Glomerular visceral epithelial cell (primary cell): ENCODE measurements at regions not wholly inside any gene's neighbourhood (a gene's known extent, or its start where the extent isn't known, plus 50 kb on each side); places are given as distances from the start of the nearest gene placed in this dataset.

Experiments used
- DNase-seq: peaks from one replicate; pipeline ENCODE4 v3.0.0-alpha.2; 2016; ENCODE audit errors: extremely low spot score

GRCh38 chr10:117926491-117926890, 120.2 kb downstream of the RAB11FIP2 start:
- no peak for DNase-seq

- DNase-seq, result no peak
These were observed 119.4 kb downstream of the RAB11FIP2 start for GRCh38 chr10:117927332-117927731.

- no peak for DNase-seq
These were observed 118.9 kb downstream of the RAB11FIP2 start for GRCh38 chr10:117927871-117928270.

GRCh38 chr10:117928281-117928680, 118.5 kb downstream of the RAB11FIP2 start:
- no peak for DNase-seq

- no peak for DNase-seq
These were observed 118.0 kb downstream of the RAB11FIP2 start for GRCh38 chr10:117928741-117929140.

GRCh38 chr10:117929327-117930067, 117.2 kb downstream of the RAB11FIP2 start:
- DNase-seq, result no peak

GRCh38 chr10:117931078-117931477, 115.7 kb downstream of the RAB11FIP2 start:
- no peak for DNase-seq

- no peak for DNase-seq
These were observed 113.7 kb downstream of the RAB11FIP2 start for GRCh38 chr10:117933036-117933435.

- no peak for DNase-seq
These were observed 112.3 kb downstream of the RAB11FIP2 start for GRCh38 chr10:117934477-117934876.

GRCh38 chr10:117936141-117936540, 110.6 kb downstream of the RAB11FIP2 start:
- DNase-seq, result no peak

GRCh38 chr10:117936566-117936965, 110.2 kb downstream of the RAB11FIP2 start:
- DNase-seq, result no peak

GRCh38 chr10:117936976-117937375, 109.8 kb downstream of the RAB11FIP2 start:
- no peak for DNase-seq

GRCh38 chr10:117938104-117938503, 108.6 kb downstream of the RAB11FIP2 start:
- no peak for DNase-seq

GRCh38 chr10:117942226-117942625, 104.5 kb downstream of the RAB11FIP2 start:
- DNase-seq, result no peak

GRCh38 chr10:117944676-117945447, 101.9 kb downstream of the RAB11FIP2 start:
- DNase-seq, result no peak

- DNase-seq, result no peak
These were observed 101.1 kb downstream of the RAB11FIP2 start for GRCh38 chr10:117945651-117946050.

GRCh38 chr10:117946525-117947070, 100.1 kb downstream of the RAB11FIP2 start:
- no peak for DNase-seq

- no peak for DNase-seq
These were observed 98.2 kb downstream of the RAB11FIP2 start for GRCh38 chr10:117948493-117948892.

GRCh38 chr10:117950408-117950807, 96.3 kb downstream of the RAB11FIP2 start:
- no peak for DNase-seq
